Fibroblast of the aortic adventitia (primary cell): ENCODE measurements at regions not wholly inside any gene's neighbourhood (a gene's known extent, or its start where the extent isn't known, plus 50 kb on each side); places are given as distances from the start of the nearest gene placed in this dataset.
"Not testable (repeated sequence)": the region's sequence is repeated elsewhere in the genome, so short reads cannot be mapped to it uniquely, and the experiment has no call there.

Experiments used
- DNase-seq: peaks from one replicate; pipeline ENCODE4 v3.0.0-alpha.2; 2010; ENCODE audit warnings: low read depth
- H3K4me3 ChIP-seq: 2 replicates; pipeline ENCODE4 v1.5.1; 2011; ENCODE audit warnings: low read depth, mild to moderate bottlenecking, control low read depth, low read length, moderate library complexity
- TF ChIP-seq, protein P1 (sequence below): IDR thresholded peaks from 2 replicates; pipeline ENCODE4 v1.5.1; 2011; ENCODE audit warnings: mild to moderate bottlenecking, low read length, control low read depth, inconsistent platforms; ENCODE audit not compliant: insufficient read depth

DNA sequence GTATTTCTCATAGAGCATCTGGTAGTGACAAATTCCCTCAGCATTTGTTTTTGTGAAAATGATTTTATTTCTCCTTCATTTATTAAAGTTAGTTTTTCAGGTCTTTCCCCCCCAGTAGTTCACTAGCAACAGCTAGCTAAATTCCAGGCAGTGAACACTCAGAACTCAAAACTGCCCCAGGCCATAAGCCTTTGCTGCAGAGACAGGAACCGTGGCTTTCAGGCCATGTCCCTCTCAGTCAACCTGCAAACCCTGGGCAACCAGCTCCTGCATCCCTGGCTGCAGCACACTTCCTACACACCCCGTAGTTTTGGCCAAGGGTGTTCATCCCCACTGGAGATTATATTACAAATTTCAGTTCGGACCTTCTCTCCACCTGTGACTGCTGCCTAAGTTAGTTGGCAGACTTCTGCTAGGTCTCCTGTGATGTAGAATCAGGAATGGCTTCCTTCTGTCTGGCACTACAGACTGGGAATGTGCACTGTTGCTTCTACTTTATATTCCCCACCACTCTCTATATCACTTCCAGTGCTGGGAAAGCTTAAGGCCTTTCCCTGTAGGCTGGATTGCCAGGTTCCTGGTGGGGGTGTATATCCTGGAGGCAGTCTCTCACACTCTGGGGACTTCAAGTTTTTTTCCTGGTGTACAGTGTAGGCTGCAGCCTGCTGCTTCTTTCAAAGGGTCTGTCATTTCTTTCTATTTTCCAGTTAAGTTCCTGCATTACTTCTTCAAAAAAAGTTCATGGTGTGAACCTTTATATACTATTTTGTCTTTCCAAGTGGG is 924.4 kb upstream of the LRFN5 start:
- DNase-seq, result no peak
- no peak overlapping the region for H3K4me3 ChIP-seq
- TF ChIP-seq, protein P1, sequence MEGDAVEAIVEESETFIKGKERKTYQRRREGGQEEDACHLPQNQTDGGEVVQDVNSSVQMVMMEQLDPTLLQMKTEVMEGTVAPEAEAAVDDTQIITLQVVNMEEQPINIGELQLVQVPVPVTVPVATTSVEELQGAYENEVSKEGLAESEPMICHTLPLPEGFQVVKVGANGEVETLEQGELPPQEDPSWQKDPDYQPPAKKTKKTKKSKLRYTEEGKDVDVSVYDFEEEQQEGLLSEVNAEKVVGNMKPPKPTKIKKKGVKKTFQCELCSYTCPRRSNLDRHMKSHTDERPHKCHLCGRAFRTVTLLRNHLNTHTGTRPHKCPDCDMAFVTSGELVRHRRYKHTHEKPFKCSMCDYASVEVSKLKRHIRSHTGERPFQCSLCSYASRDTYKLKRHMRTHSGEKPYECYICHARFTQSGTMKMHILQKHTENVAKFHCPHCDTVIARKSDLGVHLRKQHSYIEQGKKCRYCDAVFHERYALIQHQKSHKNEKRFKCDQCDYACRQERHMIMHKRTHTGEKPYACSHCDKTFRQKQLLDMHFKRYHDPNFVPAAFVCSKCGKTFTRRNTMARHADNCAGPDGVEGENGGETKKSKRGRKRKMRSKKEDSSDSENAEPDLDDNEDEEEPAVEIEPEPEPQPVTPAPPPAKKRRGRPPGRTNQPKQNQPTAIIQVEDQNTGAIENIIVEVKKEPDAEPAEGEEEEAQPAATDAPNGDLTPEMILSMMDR, result no peak

DNA sequence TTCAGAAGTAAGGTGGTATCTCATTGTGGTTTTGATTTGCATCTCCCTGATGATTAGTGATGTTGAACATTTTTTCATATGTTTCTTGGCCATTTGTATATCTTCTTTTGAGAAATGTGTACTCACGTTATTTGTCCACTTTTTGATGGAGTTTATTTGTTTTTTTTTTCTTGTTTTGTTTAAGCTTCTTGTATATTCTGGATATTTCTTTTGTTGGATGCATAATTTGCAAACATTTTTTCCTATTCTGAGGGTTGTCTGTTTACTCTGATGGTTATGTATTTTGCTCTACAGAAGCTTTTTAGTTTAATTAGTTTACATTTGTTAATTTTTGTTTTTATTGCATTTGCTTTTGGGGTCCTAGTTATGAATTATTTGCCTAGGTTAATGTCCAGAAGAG is 927.4 kb upstream of the LRFN5 start:
- TF ChIP-seq, protein P1, result no peak
- H3K4me3 ChIP-seq, result no peak overlapping the region
- DNase-seq, result no peak

DNA sequence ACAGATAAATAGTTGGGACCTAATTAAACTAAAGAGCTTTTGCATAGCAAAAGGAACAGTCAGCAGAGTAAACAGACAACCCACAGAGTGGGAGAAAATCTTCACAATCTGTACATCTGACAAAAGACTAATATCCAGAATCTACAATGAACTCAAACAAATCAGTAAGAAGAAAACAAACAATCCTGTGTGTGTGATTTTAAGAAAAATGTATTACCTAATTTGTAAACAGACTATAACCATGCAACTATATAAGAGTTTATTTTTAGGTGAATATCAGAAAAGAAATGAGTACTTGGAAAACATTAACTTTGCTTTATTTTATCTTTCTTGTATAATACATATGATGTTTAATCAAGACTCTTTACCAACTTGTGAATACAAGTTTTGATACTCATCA is 929.5 kb upstream of the LRFN5 start:
- not testable (repeated sequence) for DNase-seq

DNA sequence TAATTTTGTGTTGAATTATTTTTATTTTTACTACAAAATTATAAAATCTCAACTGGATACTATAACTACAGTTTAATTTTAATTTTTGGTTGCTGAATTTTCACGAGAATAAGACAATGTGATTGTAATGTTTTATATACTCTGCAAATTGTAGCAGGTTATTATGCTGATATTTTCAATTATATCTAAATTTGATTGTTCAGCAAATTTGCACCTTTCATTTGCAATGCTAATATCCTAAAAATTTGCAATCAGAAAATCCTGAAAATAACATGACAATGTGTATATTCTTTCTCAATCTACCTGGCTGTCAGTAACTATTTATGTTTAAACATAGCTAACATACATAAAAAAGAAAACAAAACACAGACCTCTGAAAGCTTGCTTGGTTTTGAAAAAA is 932.2 kb upstream of the LRFN5 start:
- DNase-seq, result no peak
- TF ChIP-seq, protein P1, result no peak
- H3K4me3 ChIP-seq, result no peak overlapping the region

More for the DNA sequence above, 929.5 kb upstream of the LRFN5 start:
- not testable (repeated sequence) for H3K4me3 ChIP-seq

DNA sequence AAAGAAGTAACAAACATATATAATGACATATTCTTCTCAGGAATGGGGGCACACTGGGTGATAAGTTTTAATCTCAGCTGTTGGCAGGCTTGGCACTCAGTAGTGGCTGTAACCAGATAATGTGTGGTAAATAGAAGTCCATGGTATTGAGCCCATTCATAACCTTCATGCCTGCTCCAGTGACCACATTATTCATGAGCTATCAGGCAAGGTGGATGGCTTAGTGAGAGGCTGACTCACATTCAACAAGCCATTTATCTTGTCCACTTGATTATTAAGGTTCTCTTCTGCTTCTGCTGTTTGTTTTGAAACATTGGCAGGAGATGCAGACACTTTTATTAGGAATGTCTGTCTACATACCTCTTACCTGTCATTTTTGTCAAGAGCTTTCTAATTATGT is 950.4 kb upstream of the LRFN5 start:
- no peak overlapping the region for H3K4me3 ChIP-seq
- TF ChIP-seq, protein P1, result no peak
- no peak for DNase-seq

DNA sequence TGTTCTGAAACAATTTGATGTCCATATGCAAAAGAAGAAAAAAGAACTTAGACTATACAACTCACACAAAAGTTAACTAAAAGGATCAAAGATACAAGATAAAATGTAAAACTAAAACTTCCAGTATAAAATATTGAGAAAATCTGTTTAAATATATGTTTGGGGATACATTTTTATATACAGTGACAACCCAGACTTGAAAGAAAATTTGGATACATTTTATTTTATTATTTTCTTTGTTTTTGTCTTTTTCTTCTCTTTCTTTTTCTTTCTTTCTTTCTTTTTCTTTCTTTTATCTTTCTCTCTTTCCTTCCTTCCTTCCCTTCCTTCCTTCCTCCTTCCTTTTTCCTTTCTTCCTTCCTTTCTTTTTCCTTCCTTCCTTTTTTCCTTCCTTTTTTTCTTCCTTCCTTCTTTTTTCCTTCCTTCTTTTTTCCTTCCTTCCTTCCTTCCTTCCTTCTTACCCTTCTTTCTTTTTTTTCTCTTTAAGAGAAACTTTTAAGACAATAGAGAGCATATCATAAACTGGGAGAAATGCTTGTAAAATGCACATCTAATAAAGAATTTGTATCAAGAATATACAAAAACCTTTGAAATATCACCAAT is 954.5 kb upstream of the LRFN5 start:
- no peak for DNase-seq
- TF ChIP-seq, protein P1, result no peak
- no peak overlapping the region for H3K4me3 ChIP-seq

DNA sequence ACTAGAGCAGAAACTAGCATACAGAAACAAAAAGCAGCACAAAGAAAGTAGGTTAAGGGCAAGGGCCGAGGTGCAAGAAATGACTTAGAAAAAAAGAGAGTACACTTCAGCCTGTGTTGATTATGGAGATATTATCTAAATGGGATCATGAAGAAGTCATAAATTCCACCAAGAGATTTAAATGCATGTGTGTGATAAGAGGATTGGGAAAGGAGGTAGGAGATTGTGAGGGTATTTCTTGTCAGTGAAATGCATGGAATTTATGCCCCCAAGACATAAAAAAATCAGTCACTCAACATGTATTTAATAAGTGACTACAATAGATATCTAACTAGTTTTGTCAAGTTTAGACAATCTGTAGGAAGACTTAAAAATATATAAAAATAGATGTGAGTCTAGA is 976.2 kb upstream of the LRFN5 start:
- DNase-seq, result no peak
- no peak overlapping the region for H3K4me3 ChIP-seq
- TF ChIP-seq, protein P1, result no peak

DNA sequence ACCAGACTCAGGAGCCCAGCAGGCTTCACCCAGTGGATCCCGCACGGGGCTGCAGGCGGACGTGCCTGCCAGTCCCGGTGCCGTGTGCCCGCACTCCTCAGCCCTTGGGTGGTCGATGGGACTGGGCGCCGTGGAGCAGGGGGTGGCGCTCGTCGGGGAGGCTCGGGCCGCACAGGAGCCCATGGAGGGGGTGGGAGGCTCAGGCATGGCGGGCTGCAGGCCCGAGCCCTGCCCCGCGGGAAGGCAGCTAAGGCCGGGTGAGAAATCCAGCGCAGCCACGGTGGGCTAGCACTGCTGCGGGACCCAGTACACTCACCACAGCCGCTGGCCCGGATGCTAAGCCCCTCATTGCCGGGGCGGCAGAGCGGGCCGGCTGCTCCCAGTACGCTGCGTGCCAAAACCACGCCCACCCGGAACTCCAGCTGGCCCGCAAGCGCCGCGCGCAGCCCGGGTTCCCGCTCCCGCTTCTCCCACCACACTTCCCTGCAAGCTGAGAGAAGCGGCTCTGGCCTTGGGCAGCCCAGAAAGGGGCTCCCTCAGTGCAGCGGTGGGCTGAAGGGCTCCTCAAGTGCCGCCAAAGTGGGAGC is 977.0 kb upstream of the LRFN5 start:
- H3K4me3 ChIP-seq, DNase-seq: not testable (repeated sequence)
